RWPE2 (cell line): ENCODE measurements at regions not wholly inside any gene's neighbourhood (a gene's known extent, or its start where the extent isn't known, plus 50 kb on each side); places are given as distances from the start of the nearest gene placed in this dataset.
A peak's percentile ranks its signal among the peaks of the same experiment; 100 is the strongest.

ENCODE experiments used
- ATAC-seq: fragments of 200-7000 bp; cut with Tn5 transposase; 3 replicates; pipeline ENCODE4 v1.9.1; 2021; ENCODE audit warnings: low read depth
- DNase-seq: peaks from one replicate; pipeline ENCODE4 v3.0.0-alpha.2; 2020; ENCODE audit warnings: low spot score
- H3K27ac ChIP-seq: fragments of 450-650 bp; 2 replicates; pipeline ENCODE4 v1.5.1; 2017; ENCODE audit warnings: mild to moderate bottlenecking; ENCODE audit not compliant: poor library complexity, severe bottlenecking
- H3K27me3 ChIP-seq: fragments of 250-450 bp; sonication (Bioruptor Pico); 2 replicates; pipeline ENCODE4 v1.5.1; 2021; ENCODE audit warnings: mild to moderate bottlenecking, moderate library complexity; ENCODE audit not compliant: insufficient read depth, poor library complexity, severe bottlenecking
- H3K36me3 ChIP-seq: fragments of 250-450 bp; sonication (Bioruptor Pico); 2 replicates; pipeline ENCODE4 v1.5.1; 2020; ENCODE audit warnings: low read depth, mild to moderate bottlenecking, moderate library complexity
- H3K4me1 ChIP-seq: fragments of 250-450 bp; sonication (Bioruptor Pico); 2 replicates; pipeline ENCODE4 v1.5.1; 2021; ENCODE audit warnings: mild to moderate bottlenecking, moderate library complexity; ENCODE audit not compliant: insufficient read depth, poor library complexity, severe bottlenecking
- H3K4me3 ChIP-seq: fragments of 250-450 bp; sonication (Bioruptor Pico); 2 replicates; pipeline ENCODE4 v1.5.1; 2021; ENCODE audit warnings: mild to moderate bottlenecking, moderate library complexity; ENCODE audit not compliant: severe bottlenecking
- H3K9me3 ChIP-seq: fragments of 250-450 bp; sonication (Bioruptor Pico); 2 replicates; pipeline ENCODE4 v1.5.1; 2021; ENCODE audit warnings: mild to moderate bottlenecking, moderate library complexity; ENCODE audit not compliant: severe bottlenecking
- TF ChIP-seq, protein P1 (sequence below): fragments of 450-650 bp; IDR thresholded peaks from one replicate; pipeline ENCODE4 v1.5.1; 2017; ENCODE audit warnings: mild to moderate bottlenecking, moderate library complexity; ENCODE audit not compliant: poor library complexity, severe bottlenecking

DNA sequence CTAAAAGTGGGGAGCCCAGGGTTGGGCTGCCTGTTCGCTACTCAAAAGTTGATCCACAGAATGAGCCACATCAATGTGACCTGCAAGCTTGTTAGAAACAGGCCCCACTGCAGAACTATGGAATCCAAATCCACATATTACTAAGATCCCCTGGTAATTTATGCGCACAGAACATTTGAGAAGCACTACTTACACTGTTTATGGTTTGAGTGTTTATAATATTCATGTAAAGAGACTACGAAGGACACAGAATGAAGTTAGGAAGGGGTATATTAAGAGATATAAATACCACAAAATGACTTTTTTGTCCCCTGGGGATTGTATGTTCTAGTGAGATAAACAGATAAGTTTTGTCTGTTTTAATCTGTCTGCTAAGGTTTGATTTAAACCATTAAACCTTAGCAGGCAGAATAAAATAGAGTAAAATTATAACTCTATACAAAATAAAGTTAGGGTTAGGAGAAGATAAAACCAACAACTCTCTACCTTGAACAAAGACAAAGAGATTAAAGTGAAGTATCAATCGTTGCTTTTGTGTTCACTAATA is 666.9 kb upstream of the SOX9 start:
- DNase-seq (no peak), ATAC-seq (no peak)
- Histone ChIP-seq H3K27ac (no peak overlapping the region), H3K27me3 (no peaks in the 10 kb centered on the region), H3K9me3 (no peaks in the 10 kb centered on the region), H3K36me3 (no peaks in the 10 kb centered on the region), H3K4me1 (peaks cover 14% of the 10 kb centered on the region), H3K4me3 (no peak overlapping the region)
- TF ChIP-seq, protein P1, sequence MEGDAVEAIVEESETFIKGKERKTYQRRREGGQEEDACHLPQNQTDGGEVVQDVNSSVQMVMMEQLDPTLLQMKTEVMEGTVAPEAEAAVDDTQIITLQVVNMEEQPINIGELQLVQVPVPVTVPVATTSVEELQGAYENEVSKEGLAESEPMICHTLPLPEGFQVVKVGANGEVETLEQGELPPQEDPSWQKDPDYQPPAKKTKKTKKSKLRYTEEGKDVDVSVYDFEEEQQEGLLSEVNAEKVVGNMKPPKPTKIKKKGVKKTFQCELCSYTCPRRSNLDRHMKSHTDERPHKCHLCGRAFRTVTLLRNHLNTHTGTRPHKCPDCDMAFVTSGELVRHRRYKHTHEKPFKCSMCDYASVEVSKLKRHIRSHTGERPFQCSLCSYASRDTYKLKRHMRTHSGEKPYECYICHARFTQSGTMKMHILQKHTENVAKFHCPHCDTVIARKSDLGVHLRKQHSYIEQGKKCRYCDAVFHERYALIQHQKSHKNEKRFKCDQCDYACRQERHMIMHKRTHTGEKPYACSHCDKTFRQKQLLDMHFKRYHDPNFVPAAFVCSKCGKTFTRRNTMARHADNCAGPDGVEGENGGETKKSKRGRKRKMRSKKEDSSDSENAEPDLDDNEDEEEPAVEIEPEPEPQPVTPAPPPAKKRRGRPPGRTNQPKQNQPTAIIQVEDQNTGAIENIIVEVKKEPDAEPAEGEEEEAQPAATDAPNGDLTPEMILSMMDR: no peak

DNA sequence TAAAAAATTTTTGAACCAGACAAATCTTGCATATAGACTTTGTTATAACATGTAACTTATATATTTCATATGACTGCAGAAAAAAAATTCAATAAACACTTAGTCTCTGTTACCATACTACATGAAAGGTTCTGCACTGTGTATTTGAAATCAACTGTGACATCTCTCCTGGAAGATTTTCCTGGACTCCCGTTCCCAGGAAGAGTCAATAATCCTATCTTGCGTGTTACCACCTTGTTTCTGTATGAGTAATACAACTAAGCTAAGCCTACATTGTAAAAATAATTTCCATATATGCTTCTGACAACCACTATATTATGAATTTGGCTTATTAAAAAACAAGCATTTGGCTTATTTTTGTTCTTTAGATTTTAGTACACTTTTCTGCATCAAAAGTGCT is 665.6 kb upstream of the SOX9 start:
- DNase-seq (no peak), ATAC-seq (peak; percentile 53; the same call in 2 of the 3 replicates)
- Histone ChIP-seq H3K27ac (no peak overlapping the region), H3K9me3 (no peaks in the 10 kb centered on the region), H3K27me3 (no peaks in the 10 kb centered on the region), H3K36me3 (no peaks in the 10 kb centered on the region), H3K4me1 (peaks cover 15% of the 10 kb centered on the region), H3K4me3 (no peak overlapping the region)
- TF ChIP-seq, protein P1: no peak

- no peaks in the 10 kb centered on the region for H3K9me3 ChIP-seq
- no peak overlapping the region for H3K4me3 ChIP-seq
- H3K27ac ChIP-seq: peak overlapping the region; percentile 37
- peak; percentile 99 for ATAC-seq
- TF ChIP-seq, protein P1: no peak
- no peaks in the 10 kb centered on the region for H3K27me3 ChIP-seq
- peaks cover 15% of the 10 kb centered on the region for H3K4me1 ChIP-seq
- peak; percentile 62 for DNase-seq
- H3K36me3 ChIP-seq: no peaks in the 10 kb centered on the region
These were observed 662.5 kb upstream of the SOX9 start for GRCh38 chr17:71458322-71458721.

DNA sequence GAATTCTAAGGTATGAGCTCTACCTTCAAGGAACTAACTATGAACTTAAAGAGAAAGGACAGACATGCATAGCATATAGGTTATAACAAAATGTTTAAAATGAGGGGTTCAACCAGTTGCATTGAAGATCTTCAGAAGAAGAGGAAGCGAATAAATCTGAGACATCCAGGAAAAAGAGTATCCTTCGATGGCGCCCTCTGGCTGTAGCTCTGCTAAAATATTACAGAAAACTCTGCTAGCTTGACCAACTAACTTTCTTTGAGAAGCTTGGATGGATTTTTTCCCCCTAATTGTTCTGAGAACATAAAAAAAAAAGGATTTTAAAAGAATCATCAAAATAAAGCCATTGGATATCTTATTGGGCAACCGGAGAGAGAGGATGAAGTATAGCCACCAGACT is 659.9 kb upstream of the SOX9 start:
- Histone ChIP-seq H3K9me3 (no peaks in the 10 kb centered on the region), H3K27me3 (no peaks in the 10 kb centered on the region), H3K36me3 (no peaks in the 10 kb centered on the region), H3K4me1 (peaks cover 14% of the 10 kb centered on the region), H3K27ac (no peak overlapping the region), H3K4me3 (no peak overlapping the region)
- ATAC-seq: no peak
- DNase-seq: no peak
- TF ChIP-seq, protein P1: peak; percentile 45

DNA sequence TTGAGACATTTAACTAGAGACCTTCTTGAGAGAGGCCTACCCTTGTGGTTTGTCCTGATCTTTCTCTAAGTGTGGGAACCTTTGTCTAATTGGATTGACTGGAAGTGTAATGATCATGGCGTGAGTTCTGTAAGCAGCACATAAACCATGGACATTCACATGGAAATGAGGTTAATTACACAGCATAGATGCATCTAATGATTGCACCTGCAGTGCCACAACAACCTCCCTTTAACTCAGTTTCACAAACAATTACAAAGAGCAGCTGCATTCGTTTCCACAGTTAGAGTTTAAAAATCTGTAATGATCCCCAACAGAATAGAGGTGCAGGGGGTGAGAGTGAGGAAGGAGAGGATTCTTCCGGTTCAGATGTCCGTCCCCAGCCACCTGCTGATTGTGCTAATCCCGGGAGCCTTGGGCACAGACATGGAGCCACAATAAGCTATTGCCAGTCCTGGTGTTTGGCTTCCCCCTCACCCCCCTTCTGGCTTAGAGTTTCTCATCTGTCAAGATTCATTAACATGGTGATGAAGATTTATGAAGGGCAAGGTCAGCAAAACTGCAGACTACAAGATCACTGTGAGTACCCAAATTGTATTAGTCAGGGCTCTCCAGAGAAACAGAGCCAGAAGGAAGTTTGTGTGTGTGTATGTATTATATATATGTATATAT is 659.2 kb upstream of the SOX9 start:
- no peaks in the 10 kb centered on the region for H3K27me3 ChIP-seq
- H3K9me3 ChIP-seq: no peaks in the 10 kb centered on the region
- no peak for DNase-seq
- ATAC-seq: no peak
- no peak overlapping the region for H3K27ac ChIP-seq
- TF ChIP-seq, protein P1: no peak
- H3K4me3 ChIP-seq: no peak overlapping the region
- peaks cover 14% of the 10 kb centered on the region for H3K4me1 ChIP-seq
- no peaks in the 10 kb centered on the region for H3K36me3 ChIP-seq
